ENCODE measurements at regions not wholly inside any gene's neighbourhood (a gene's known extent, or its start where the extent isn't known, plus 50 kb on each side); places are given as distances from the start of the nearest gene placed in this dataset.

DNA sequence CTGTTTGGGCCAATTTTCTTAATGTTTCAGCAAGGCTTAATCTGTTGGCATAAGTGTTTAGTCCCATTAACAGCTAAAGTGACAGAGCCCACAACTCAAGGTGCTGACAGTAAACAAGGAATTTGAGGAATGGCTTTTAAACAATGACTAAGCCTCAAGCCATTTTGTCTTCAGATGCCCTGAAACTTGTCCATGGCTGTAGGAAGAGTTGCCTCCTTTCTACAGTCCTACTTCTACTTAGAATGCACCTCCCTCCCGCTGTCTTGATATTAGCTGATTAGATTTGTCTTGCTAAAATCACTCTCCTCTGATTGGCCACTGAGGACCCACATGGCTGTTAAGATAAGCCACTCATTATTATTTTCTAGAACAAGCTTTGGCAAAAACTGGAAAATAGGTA lies 188.4 kb upstream of the OTX2 start:
- Histone ChIP-seq H3K4me3 (ENCODE audit: low read depth, low read length) (no peak overlapping the region), H3K9me3 (ENCODE audit: control insufficient read depth, insufficient read depth, low read depth, low read length) (no peaks in the 10 kb centered on the region), H3K27ac (ENCODE audit: extremely low read depth, low read depth, low read length) (no peak overlapping the region), H3K4me1 (ENCODE audit: control insufficient read depth, insufficient read depth, low read length) (no peaks in the 10 kb centered on the region; the same call in 1 of the 2 replicates), H3K36me3 (ENCODE audit: control insufficient read depth in 2 of 2, insufficient read depth in 1 of 2, low read length in 2 of 2) (no peaks in the 10 kb centered on the region)
- ChIA-PET CTCF (no interaction called here), POLR2A (no interaction called here)
- TF ChIP-seq HOXC10 (CRISPR knock-in tag; IDR thresholded peaks at IDR 0.05) = no peak
- TF ChIP-seq ZNF24 (tag by site-specific recombination; IDR thresholded peaks at IDR 0.05) = no peak
- TF ChIP-seq ZNF791 (tag by site-specific recombination; IDR thresholded peaks at IDR 0.05) = no peak
- no peak for TF ChIP-seq KLF7 (tag by site-specific recombination; IDR thresholded peaks at IDR 0.05; ENCODE audit: borderline replicate concordance)
- TF ChIP-seq ZSCAN30 (tag by site-specific recombination; IDR thresholded peaks at IDR 0.05) = no peak
- TF ChIP-seq, protein P1, sequence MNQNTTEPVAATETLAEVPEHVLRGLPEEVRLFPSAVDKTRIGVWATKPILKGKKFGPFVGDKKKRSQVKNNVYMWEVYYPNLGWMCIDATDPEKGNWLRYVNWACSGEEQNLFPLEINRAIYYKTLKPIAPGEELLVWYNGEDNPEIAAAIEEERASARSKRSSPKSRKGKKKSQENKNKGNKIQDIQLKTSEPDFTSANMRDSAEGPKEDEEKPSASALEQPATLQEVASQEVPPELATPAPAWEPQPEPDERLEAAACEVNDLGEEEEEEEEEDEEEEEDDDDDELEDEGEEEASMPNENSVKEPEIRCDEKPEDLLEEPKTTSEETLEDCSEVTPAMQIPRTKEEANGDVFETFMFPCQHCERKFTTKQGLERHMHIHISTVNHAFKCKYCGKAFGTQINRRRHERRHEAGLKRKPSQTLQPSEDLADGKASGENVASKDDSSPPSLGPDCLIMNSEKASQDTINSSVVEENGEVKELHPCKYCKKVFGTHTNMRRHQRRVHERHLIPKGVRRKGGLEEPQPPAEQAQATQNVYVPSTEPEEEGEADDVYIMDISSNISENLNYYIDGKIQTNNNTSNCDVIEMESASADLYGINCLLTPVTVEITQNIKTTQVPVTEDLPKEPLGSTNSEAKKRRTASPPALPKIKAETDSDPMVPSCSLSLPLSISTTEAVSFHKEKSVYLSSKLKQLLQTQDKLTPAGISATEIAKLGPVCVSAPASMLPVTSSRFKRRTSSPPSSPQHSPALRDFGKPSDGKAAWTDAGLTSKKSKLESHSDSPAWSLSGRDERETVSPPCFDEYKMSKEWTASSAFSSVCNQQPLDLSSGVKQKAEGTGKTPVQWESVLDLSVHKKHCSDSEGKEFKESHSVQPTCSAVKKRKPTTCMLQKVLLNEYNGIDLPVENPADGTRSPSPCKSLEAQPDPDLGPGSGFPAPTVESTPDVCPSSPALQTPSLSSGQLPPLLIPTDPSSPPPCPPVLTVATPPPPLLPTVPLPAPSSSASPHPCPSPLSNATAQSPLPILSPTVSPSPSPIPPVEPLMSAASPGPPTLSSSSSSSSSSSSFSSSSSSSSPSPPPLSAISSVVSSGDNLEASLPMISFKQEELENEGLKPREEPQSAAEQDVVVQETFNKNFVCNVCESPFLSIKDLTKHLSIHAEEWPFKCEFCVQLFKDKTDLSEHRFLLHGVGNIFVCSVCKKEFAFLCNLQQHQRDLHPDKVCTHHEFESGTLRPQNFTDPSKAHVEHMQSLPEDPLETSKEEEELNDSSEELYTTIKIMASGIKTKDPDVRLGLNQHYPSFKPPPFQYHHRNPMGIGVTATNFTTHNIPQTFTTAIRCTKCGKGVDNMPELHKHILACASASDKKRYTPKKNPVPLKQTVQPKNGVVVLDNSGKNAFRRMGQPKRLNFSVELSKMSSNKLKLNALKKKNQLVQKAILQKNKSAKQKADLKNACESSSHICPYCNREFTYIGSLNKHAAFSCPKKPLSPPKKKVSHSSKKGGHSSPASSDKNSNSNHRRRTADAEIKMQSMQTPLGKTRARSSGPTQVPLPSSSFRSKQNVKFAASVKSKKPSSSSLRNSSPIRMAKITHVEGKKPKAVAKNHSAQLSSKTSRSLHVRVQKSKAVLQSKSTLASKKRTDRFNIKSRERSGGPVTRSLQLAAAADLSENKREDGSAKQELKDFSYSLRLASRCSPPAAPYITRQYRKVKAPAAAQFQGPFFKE (tag by site-specific recombination; IDR thresholded peaks at IDR 0.05; ENCODE audit: borderline replicate concordance) = no peak
- no peak for TF ChIP-seq ZNF785 (tag by site-specific recombination; IDR thresholded peaks at IDR 0.05)
- no peak for TF ChIP-seq ZNF561 (tag by site-specific recombination; IDR thresholded peaks at IDR 0.05; ENCODE audit: borderline replicate concordance)
- TF ChIP-seq GLIS1 (tag by site-specific recombination; IDR thresholded peaks at IDR 0.05) = no peak
- no peak for TF ChIP-seq SCRT2 (tag by site-specific recombination; IDR thresholded peaks at IDR 0.05)
- no peak for TF ChIP-seq ZNF585B (tag by site-specific recombination; IDR thresholded peaks at IDR 0.05)
- TF ChIP-seq, protein P2, sequence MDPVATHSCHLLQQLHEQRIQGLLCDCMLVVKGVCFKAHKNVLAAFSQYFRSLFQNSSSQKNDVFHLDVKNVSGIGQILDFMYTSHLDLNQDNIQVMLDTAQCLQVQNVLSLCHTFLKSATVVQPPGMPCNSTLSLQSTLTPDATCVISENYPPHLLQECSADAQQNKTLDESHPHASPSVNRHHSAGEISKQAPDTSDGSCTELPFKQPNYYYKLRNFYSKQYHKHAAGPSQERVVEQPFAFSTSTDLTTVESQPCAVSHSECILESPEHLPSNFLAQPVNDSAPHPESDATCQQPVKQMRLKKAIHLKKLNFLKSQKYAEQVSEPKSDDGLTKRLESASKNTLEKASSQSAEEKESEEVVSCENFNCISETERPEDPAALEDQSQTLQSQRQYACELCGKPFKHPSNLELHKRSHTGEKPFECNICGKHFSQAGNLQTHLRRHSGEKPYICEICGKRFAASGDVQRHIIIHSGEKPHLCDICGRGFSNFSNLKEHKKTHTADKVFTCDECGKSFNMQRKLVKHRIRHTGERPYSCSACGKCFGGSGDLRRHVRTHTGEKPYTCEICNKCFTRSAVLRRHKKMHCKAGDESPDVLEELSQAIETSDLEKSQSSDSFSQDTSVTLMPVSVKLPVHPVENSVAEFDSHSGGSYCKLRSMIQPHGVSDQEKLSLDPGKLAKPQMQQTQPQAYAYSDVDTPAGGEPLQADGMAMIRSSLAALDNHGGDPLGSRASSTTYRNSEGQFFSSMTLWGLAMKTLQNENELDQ (tag by site-specific recombination; IDR thresholded peaks at IDR 0.05; ENCODE audit: low read depth) = no peak
- no peak for TF ChIP-seq ZNF2 (tag by site-specific recombination; IDR thresholded peaks at IDR 0.05)

DNA sequence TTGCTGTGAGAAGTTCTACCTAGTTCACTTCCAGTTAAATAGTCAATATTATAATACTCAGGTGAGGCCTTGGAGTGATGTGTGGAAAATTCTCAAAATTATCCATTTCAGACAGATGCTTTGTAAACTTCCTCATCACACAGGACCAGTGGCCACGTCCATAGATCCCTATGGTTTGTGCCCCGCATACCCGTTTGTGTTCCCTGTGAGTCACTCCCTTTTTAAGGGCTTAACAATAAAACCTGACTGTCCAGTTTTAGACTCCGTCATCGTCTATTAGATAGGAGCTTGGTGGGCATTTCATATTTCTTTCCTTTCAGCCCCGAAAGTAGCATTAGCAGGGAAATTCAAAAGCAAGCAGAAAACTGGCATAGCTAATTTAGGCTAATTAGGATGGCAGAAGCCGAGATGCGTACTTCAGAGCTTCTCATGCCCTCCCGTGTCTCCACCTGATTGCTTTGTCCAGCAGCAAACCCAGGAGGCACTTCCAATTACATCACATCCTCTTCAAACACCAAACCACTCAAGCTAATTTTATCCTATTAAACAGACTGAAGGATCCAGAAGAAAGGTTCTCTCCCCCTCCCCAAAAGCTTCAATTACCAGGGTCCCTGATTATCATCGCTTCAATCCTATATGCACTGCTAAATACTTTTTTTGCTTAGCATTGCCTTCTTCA lies 186.6 kb upstream of the OTX2 start:
- Histone ChIP-seq H3K9me3 (ENCODE audit: control insufficient read depth, insufficient read depth, low read depth, low read length) (no peaks in the 10 kb centered on the region), H3K4me1 (ENCODE audit: control insufficient read depth, insufficient read depth, low read length) (no peaks in the 10 kb centered on the region; the same call in 1 of the 2 replicates), H3K36me3 (ENCODE audit: control insufficient read depth in 2 of 2, insufficient read depth in 1 of 2, low read length in 2 of 2) (no peaks in the 10 kb centered on the region), H3K4me3 (ENCODE audit: low read depth, low read length) (no peak overlapping the region), H3K27ac (ENCODE audit: extremely low read depth, low read depth, low read length) (no peak overlapping the region)
- no peak for TF ChIP-seq ZNF664 (tag by site-specific recombination; IDR thresholded peaks at IDR 0.05)
- TF ChIP-seq REPIN1 (tag by site-specific recombination; IDR thresholded peaks at IDR 0.05; ENCODE audit: low read depth) = no peak
- TF ChIP-seq ZFP69B (tag by site-specific recombination; IDR thresholded peaks at IDR 0.05) = no peak
- ChIA-PET CTCF (interaction anchor here (0.6 to 0.7 kb wide), 2 partner anchors 20 to 73 kb away, joined by 3 read pairs; no protein-coding TSS in a partner anchor), POLR2A (interaction anchor here (0.7 kb wide), 1 partner anchor 183 kb away, joined by 3 read pairs; no protein-coding TSS in a partner anchor)
